Activated CD8-positive, alpha-beta memory T cell treated with anti-CD3 and anti-CD28 coated beads, Interleukin-2, amount 10 ng/mL, durations not matched to agents 7 days and 5 days (primary cell): ENCODE measurements at regions not wholly inside any gene's neighbourhood (a gene's known extent, or its start where the extent isn't known, plus 50 kb on each side); places are given as distances from the start of the nearest gene placed in this dataset.

Experiments used
- ATAC-seq: fragments of 150-1000 bp; cut with Tn5 transposase; one replicate; pipeline ENCODE4 v1.10.0; 2021; ENCODE audit warnings: moderate library complexity
- CTCF ChIA-PET: fragments of 350-600 bp; sonication (Branson Sonifier 250); formaldehyde crosslinking; loops from one replicate; lab custom pipeline; 2021; ENCODE audit warnings: antibody characterized with exemption; lab: Charles Lee
- DNase-seq: peaks from one replicate; pipeline ENCODE4 v3.0.0-alpha.2; 2020
- H3K27ac Mint-ChIP-seq: one replicate; pipeline ENCODE4 v1.8.0; 2021; ENCODE audit warnings: mild to moderate bottlenecking, mixed read lengths
- H3K27me3 Mint-ChIP-seq: one replicate; pipeline ENCODE4 v1.8.0; 2021; ENCODE audit warnings: mixed read lengths
- H3K36me3 Mint-ChIP-seq: one replicate; pipeline ENCODE4 v1.8.0; 2021; ENCODE audit warnings: mild to moderate bottlenecking, mixed read lengths
- H3K4me1 Mint-ChIP-seq: one replicate; pipeline ENCODE4 v1.8.0; 2021; ENCODE audit warnings: mixed read lengths
- H3K4me3 Mint-ChIP-seq: one replicate; pipeline ENCODE4 v1.8.0; 2021; ENCODE audit warnings: mild to moderate bottlenecking, moderate library complexity, mixed read lengths
- H3K9me3 Mint-ChIP-seq: one replicate; pipeline ENCODE4 v1.8.0; 2022; ENCODE audit warnings: low read depth, mixed read lengths

GRCh38 chr13:106118050-106118449 lies 417.4 kb downstream of the EFNB2 start:
- Mint-ChIP-seq H3K27ac (no peak overlapping the region), H3K4me3 (no peak overlapping the region), H3K9me3 (no peaks in the 10 kb centered on the region), H3K4me1 (no peaks in the 10 kb centered on the region), H3K27me3 (no peaks in the 10 kb centered on the region), H3K36me3 (no peaks in the 10 kb centered on the region)
- no peak for ATAC-seq
- DNase-seq: no peak
- CTCF ChIA-PET: no interaction called here

DNA sequence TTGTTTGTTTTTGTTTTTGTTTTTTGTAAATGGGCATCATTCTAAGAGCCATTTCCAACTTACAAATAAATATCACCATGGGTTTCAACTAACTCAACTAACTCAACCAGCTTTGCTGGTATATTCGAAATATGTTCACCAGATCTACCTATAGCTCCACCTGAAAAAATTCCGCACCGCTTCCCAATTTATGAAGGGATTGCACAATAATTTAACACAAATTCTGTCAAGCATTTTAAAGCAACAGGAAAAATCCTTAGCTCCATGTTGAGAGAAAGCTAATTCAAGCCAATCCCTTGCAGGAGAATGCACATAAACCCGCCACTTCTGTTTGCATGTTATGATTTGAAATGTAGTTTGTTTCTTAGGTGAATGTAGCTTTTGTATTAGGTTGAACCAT lies 417.8 kb downstream of the EFNB2 start:
- Mint-ChIP-seq H3K4me3 (no peak overlapping the region), H3K36me3 (no peaks in the 10 kb centered on the region), H3K27me3 (no peaks in the 10 kb centered on the region), H3K9me3 (no peaks in the 10 kb centered on the region), H3K27ac (no peak overlapping the region), H3K4me1 (no peaks in the 10 kb centered on the region)
- DNase-seq: no peak
- CTCF ChIA-PET: no interaction called here
- no peak for ATAC-seq

GRCh38 chr13:106117035-106117434 lies 418.4 kb downstream of the EFNB2 start:
- DNase-seq: no peak
- CTCF ChIA-PET: no interaction called here
- no peaks in the 10 kb centered on the region for H3K9me3 Mint-ChIP-seq
- H3K4me3 Mint-ChIP-seq: no peak overlapping the region
- no peak for ATAC-seq
- H3K27me3 Mint-ChIP-seq: no peaks in the 10 kb centered on the region
- no peak overlapping the region for H3K27ac Mint-ChIP-seq
- no peaks in the 10 kb centered on the region for H3K36me3 Mint-ChIP-seq
- no peaks in the 10 kb centered on the region for H3K4me1 Mint-ChIP-seq

DNA sequence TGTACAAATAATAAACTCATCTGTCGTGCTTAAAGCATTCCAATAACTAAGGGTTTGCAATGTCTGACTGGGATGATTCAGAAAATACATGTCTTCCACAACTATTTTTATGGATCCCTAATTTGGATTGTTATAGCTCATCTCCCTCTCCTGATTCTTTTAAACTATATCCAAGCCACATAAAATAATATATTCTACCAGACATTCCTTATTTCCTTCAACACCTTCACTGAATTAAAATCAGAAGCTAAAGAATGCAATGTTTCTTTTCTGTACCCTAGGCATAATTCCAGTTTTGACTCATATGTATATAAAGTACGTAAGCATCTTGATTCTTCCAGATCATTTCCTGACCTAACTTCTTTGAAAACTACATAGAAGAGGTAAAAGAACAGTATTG lies 420.4 kb downstream of the EFNB2 start:
- ATAC-seq: no peak
- Mint-ChIP-seq H3K27ac (no peak overlapping the region), H3K9me3 (no peaks in the 10 kb centered on the region), H3K4me1 (no peaks in the 10 kb centered on the region), H3K27me3 (no peaks in the 10 kb centered on the region), H3K36me3 (no peaks in the 10 kb centered on the region), H3K4me3 (no peak overlapping the region)
- CTCF ChIA-PET: no interaction called here
- DNase-seq: no peak

DNA sequence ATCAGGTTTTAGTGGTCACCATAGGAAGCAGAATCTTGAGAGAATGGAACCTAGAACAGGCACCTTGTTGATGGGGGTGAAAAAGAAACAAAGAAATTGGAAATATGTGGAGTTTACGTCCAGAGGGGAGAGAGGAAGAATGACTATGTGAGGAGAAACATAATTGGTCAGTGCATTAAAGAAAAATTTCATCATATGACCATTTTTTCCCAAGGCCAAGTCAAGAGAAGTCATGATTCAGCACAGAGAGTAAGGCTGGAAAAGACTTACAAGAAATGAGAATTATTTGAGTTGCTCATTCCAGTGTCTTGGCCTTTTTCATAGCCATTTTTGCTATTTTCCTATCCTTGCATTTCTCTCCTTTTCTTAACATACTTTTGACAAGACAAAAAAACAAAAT lies 421.7 kb downstream of the EFNB2 start:
- ATAC-seq (no peak), DNase-seq (no peak)
- CTCF ChIA-PET: no interaction called here
- H3K4me3 Mint-ChIP-seq: no peak overlapping the region
- no peaks in the 10 kb centered on the region for H3K4me1 Mint-ChIP-seq
- H3K27me3 Mint-ChIP-seq: no peaks in the 10 kb centered on the region
- no peaks in the 10 kb centered on the region for H3K36me3 Mint-ChIP-seq
- no peak overlapping the region for H3K27ac Mint-ChIP-seq
- no peaks in the 10 kb centered on the region for H3K9me3 Mint-ChIP-seq

DNA sequence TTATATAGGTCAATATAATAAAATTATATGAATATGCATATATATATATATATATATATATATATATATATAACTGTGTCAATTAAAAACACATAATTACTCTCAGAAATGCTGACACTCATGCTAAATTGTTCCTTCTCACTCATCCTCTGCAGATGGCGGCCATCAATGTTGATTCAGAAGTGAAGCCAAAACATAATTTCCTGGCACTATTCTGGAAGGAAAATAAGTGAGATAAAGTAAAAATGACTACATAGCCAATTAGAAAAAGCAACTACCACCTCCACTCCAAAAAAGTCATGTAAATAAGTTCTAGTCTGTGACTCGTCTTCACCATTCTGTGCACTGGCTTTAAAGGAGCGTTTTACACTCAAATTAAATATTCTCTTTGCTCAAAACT lies 423.3 kb downstream of the EFNB2 start:
- no peaks in the 10 kb centered on the region for H3K9me3 Mint-ChIP-seq
- H3K4me3 Mint-ChIP-seq: no peak overlapping the region
- CTCF ChIA-PET: no interaction called here
- no peaks in the 10 kb centered on the region for H3K27me3 Mint-ChIP-seq
- no peak overlapping the region for H3K27ac Mint-ChIP-seq
- no peak for DNase-seq
- ATAC-seq: no peak
- no peaks in the 10 kb centered on the region for H3K36me3 Mint-ChIP-seq
- no peaks in the 10 kb centered on the region for H3K4me1 Mint-ChIP-seq

- H3K27ac Mint-ChIP-seq: no peak overlapping the region
- DNase-seq (no peak), ATAC-seq (no peak)
- H3K4me3 Mint-ChIP-seq: no peak overlapping the region
- H3K36me3 Mint-ChIP-seq: no peaks in the 10 kb centered on the region
- peaks cover 2% of the 10 kb centered on the region for H3K9me3 Mint-ChIP-seq
- CTCF ChIA-PET: no interaction called here
- H3K27me3 Mint-ChIP-seq: no peaks in the 10 kb centered on the region
- no peaks in the 10 kb centered on the region for H3K4me1 Mint-ChIP-seq
These were observed 425.1 kb downstream of the EFNB2 start for GRCh38 chr13:106110241-106110855.

- Mint-ChIP-seq H3K4me3 (no peak overlapping the region), H3K27me3 (no peaks in the 10 kb centered on the region), H3K27ac (no peak overlapping the region), H3K36me3 (no peaks in the 10 kb centered on the region), H3K4me1 (no peaks in the 10 kb centered on the region), H3K9me3 (peaks cover 2% of the 10 kb centered on the region)
- DNase-seq: no peak
- ATAC-seq: no peak
- CTCF ChIA-PET: no interaction called here
These were observed 426.1 kb downstream of the EFNB2 start for GRCh38 chr13:106109391-106109791.

DNA sequence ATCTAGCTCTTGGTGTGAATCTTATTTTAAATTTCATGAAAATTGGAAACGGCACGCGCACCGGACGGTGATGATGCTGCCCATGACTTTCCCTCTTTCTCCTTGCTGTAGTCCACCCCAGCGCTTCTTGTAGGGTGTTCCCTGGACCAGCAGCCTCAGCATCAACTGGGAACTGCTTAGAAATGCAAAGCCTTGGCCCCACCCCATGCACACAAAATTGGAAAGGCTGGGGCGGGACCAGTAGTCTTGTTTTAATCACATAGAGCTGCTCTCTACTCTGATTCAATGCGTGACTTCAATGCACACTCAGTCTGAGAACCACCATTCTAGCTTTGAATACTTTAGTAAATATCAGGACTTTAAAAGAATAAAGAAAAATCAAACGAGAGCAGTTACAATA lies 427.1 kb downstream of the EFNB2 start:
- no peaks in the 10 kb centered on the region for H3K36me3 Mint-ChIP-seq
- no peak for DNase-seq
- H3K27ac Mint-ChIP-seq: no peak overlapping the region
- H3K27me3 Mint-ChIP-seq: no peaks in the 10 kb centered on the region
- ATAC-seq: no peak
- peaks cover 2% of the 10 kb centered on the region for H3K9me3 Mint-ChIP-seq
- H3K4me1 Mint-ChIP-seq: no peaks in the 10 kb centered on the region
- H3K4me3 Mint-ChIP-seq: no peak overlapping the region
- CTCF ChIA-PET: no interaction called here

DNA sequence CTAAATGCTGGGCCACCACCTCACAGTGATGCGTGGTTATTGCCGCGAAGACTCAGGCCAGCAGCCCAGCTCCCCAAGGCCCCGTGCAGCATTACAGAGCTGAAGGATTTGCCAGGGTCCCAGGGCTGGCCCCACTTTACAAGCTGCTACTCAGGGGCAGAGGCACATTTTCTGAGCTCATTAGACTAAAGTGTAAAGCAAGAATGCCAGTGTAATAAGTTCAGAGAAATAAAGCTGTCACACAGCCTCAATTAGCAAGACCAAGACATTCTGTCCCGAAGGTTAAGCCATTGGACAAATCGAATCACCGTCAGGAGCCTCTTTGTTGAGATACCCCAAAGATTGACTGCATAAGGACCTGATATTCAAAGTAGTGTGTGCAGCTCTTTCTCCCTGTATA lies 428.4 kb downstream of the EFNB2 start:
- H3K9me3 Mint-ChIP-seq: peaks cover 2% of the 10 kb centered on the region
- H3K27me3 Mint-ChIP-seq: no peaks in the 10 kb centered on the region
- CTCF ChIA-PET: no interaction called here
- no peak overlapping the region for H3K4me3 Mint-ChIP-seq
- no peaks in the 10 kb centered on the region for H3K36me3 Mint-ChIP-seq
- no peaks in the 10 kb centered on the region for H3K4me1 Mint-ChIP-seq
- H3K27ac Mint-ChIP-seq: no peak overlapping the region
- no peak for DNase-seq
- ATAC-seq: no peak

DNA sequence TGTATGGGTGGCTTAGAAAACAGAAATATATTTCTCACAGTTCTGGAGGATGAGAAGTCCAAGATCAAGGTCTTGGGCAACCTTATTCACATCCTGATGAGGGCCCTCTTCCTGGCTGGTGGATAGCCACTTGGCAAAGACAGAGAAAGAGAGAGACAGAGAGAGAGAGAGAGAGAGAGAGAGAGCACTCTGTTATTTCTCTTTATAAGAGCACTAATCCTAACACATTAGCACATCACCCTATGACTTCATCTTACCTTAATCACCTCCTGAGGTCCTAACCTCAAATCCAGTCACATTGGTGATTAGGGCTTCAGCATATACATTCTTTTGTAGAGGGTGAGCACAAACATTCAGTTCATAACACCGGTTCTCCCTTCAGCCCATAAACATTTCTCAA lies 430.3 kb downstream of the EFNB2 start:
- ATAC-seq: no peak
- Mint-ChIP-seq H3K4me3 (no peak overlapping the region), H3K4me1 (no peaks in the 10 kb centered on the region), H3K36me3 (no peaks in the 10 kb centered on the region), H3K27ac (no peak overlapping the region), H3K27me3 (no peaks in the 10 kb centered on the region), H3K9me3 (peaks cover 2% of the 10 kb centered on the region)
- CTCF ChIA-PET: no interaction called here
- DNase-seq: no peak

GRCh38 chr13:106104281-106104901 lies 431.1 kb downstream of the EFNB2 start:
- no peaks in the 10 kb centered on the region for H3K4me1 Mint-ChIP-seq
- H3K27me3 Mint-ChIP-seq: no peaks in the 10 kb centered on the region
- H3K4me3 Mint-ChIP-seq: no peak overlapping the region
- H3K27ac Mint-ChIP-seq: no peak overlapping the region
- DNase-seq (no peak), ATAC-seq (no peak)
- CTCF ChIA-PET: no interaction called here
- H3K36me3 Mint-ChIP-seq: no peaks in the 10 kb centered on the region
- H3K9me3 Mint-ChIP-seq: peaks cover 2% of the 10 kb centered on the region

DNA sequence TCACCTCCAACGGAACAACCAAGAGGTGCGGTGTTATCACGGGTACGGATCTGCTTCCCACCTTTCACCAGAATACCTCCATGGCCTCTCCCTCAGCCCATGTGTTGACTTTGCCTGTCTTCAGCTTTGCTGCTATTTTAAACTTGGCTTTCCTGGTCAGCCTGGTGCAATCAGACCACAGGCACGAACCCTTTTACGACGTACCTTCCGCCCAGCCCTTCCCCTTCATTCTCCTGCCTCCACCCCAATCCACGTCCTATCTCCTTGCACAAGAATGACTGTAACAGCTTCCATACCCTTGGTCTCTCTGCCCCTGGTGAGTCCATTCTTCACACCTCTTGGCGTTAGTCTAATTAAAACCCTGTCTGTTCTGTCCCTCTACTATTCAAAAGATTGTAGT lies 431.7 kb downstream of the EFNB2 start:
- Mint-ChIP-seq H3K27ac (no peak overlapping the region), H3K36me3 (no peaks in the 10 kb centered on the region), H3K4me3 (no peak overlapping the region), H3K27me3 (no peaks in the 10 kb centered on the region), H3K4me1 (no peaks in the 10 kb centered on the region), H3K9me3 (peaks cover 2% of the 10 kb centered on the region)
- CTCF ChIA-PET: no interaction called here
- ATAC-seq (no peak), DNase-seq (no peak)

DNA sequence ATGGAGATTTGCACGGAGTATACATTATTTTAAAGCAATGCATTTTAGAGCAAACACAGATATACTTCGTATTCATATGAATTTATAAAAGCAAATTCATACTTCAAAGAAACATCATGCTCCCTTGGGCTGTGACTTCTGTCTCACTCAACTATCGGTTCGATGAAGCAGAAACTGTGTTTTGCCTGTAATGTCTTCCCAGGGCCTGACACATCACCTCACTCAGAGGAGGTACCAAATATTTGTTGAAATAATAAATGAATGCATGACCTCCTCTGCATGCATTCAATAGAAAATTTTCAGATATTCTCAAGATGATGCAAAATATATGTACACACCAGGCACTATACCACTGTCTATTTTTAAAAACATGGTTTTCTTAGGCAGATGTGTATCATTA lies 432.7 kb downstream of the EFNB2 start:
- Mint-ChIP-seq H3K4me1 (no peaks in the 10 kb centered on the region), H3K36me3 (no peaks in the 10 kb centered on the region), H3K27me3 (no peaks in the 10 kb centered on the region), H3K9me3 (peaks cover 2% of the 10 kb centered on the region), H3K27ac (no peak overlapping the region), H3K4me3 (no peak overlapping the region)
- no peak for DNase-seq
- CTCF ChIA-PET: no interaction called here
- ATAC-seq: no peak

GRCh38 chr13:106101201-106101600 lies 434.3 kb downstream of the EFNB2 start:
- H3K4me1 Mint-ChIP-seq: no peaks in the 10 kb centered on the region
- no peak for DNase-seq
- CTCF ChIA-PET: no interaction called here
- no peak overlapping the region for H3K4me3 Mint-ChIP-seq
- no peaks in the 10 kb centered on the region for H3K27me3 Mint-ChIP-seq
- ATAC-seq: no peak
- peaks cover 2% of the 10 kb centered on the region for H3K9me3 Mint-ChIP-seq
- no peak overlapping the region for H3K27ac Mint-ChIP-seq
- no peaks in the 10 kb centered on the region for H3K36me3 Mint-ChIP-seq
